ENCODE measurements at regions not wholly inside any gene's neighbourhood (a gene's known extent, or its start where the extent isn't known, plus 50 kb on each side); places are given as distances from the start of the nearest gene placed in this dataset.

DNA sequence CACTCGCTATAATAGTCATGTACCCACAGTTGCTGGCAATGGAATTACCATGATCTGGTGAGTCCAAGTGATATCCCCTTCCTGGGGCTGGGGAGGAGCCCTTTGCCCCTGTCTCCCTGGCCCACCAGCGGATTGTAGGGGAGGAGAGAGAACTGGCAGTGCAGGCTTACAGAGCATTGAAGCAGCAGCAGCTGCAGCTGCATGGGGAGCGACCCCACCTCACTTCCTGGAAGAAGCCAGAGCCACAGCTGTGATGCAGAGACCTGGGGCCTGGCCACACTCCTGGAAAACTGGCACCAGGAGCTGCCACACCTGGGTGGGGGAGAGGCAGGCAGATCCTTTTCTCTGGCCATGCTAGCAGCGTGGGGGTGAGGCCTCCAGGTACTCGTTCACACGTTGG lies 300.1 kb upstream of the PROK2 start:
- Histone ChIP-seq H3K9me3 (no peaks in the 10 kb centered on the region), H3K4me1 (peaks cover 0 to 12% of the 10 kb centered on the region in 2 donors), H3K27me3 (no peaks in the 10 kb centered on the region), H3K4me3 (no peak overlapping the region), H3K27ac (no peak overlapping the region), H3K36me3 (no peaks in the 10 kb centered on the region)
- TF ChIP-seq, protein P1, sequence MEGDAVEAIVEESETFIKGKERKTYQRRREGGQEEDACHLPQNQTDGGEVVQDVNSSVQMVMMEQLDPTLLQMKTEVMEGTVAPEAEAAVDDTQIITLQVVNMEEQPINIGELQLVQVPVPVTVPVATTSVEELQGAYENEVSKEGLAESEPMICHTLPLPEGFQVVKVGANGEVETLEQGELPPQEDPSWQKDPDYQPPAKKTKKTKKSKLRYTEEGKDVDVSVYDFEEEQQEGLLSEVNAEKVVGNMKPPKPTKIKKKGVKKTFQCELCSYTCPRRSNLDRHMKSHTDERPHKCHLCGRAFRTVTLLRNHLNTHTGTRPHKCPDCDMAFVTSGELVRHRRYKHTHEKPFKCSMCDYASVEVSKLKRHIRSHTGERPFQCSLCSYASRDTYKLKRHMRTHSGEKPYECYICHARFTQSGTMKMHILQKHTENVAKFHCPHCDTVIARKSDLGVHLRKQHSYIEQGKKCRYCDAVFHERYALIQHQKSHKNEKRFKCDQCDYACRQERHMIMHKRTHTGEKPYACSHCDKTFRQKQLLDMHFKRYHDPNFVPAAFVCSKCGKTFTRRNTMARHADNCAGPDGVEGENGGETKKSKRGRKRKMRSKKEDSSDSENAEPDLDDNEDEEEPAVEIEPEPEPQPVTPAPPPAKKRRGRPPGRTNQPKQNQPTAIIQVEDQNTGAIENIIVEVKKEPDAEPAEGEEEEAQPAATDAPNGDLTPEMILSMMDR (IDR thresholded peaks at IDR 0.05), result no peak
- TF ChIP-seq POLR2A (IDR thresholded peaks at IDR 0.05), result no peak
- no peak for DNase-seq
- intact Hi-C loops (cut with DNase I; ENCODE audit: low total_unique reads), result no loop called here

- no peaks in the 10 kb centered on the region for H3K9me3 ChIP-seq
- no peak for DNase-seq
- intact Hi-C loops (cut with DNase I; ENCODE audit: low total_unique reads), result no loop called here
- H3K4me3 ChIP-seq, result no peak overlapping the region
- peaks cover 0 to 12% of the 10 kb centered on the region in 2 donors for H3K4me1 ChIP-seq
- peak overlapping the region; percentile 34 to 57 for H3K27ac ChIP-seq
- H3K36me3 ChIP-seq, result no peaks in the 10 kb centered on the region
- TF ChIP-seq, protein P1 (IDR thresholded peaks at IDR 0.05), result no peak
- TF ChIP-seq POLR2A (IDR thresholded peaks at IDR 0.05), result no peak
- no peaks in the 10 kb centered on the region for H3K27me3 ChIP-seq
Observed at GRCh38 chr3:72082776-72083462, 298.0 kb upstream of the PROK2 start.

DNA sequence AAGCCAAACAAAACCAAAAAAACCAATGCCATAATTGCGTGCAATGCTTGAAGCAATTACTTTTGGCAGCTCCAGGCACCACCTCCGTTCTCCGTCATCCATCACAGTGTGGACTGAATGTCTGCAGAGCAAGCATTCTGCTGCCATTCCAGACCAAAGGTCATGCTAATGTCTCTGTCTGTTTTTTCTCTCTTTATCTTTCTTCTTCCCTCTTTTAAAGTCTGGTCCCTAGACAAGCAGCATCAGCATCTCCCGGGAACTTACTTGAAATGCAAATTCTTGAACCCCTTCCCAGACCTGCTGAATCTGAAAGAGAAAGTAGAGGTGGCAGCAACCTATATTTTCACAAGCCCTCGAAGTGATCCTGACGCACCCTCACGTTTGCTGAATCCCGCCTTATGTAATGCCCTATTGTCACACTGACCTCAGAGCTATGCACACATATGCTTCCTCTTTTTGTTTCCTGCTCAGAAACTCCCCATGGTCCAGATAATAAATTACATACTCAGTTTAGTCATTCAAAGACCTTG lies 297.3 kb upstream of the PROK2 start:
- Histone ChIP-seq H3K9me3 (no peaks in the 10 kb centered on the region), H3K36me3 (no peaks in the 10 kb centered on the region), H3K27ac (peak overlapping the region; percentile 34 to 57), H3K4me1 (peaks cover 0 to 12% of the 10 kb centered on the region in 2 donors), H3K27me3 (no peaks in the 10 kb centered on the region), H3K4me3 (no peak overlapping the region)
- intact Hi-C loops (cut with DNase I; ENCODE audit: low total_unique reads), result no loop called here
- TF ChIP-seq, protein P1 (IDR thresholded peaks at IDR 0.05), result no peak
- no peak for TF ChIP-seq POLR2A (IDR thresholded peaks at IDR 0.05)
- peak; percentile 66 to 67 for DNase-seq

GRCh38 chr3:72081471-72082185 lies 296.7 kb upstream of the PROK2 start:
- no peaks in the 10 kb centered on the region for H3K27me3 ChIP-seq

More at GRCh38 chr3:72081471-72082185, 296.7 kb upstream of the PROK2 start:
- Histone ChIP-seq H3K9me3 (no peaks in the 10 kb centered on the region), H3K36me3 (no peaks in the 10 kb centered on the region), H3K4me1 (peaks cover 0 to 7% of the 10 kb centered on the region in 2 donors), H3K27ac (peak overlapping the region; percentile 34 to 57), H3K4me3 (no peak overlapping the region)
- intact Hi-C loops (cut with DNase I; ENCODE audit: low total_unique reads), result no loop called here
- DNase-seq, result no peak
- TF ChIP-seq, protein P1 (IDR thresholded peaks at IDR 0.05), result no peak
- TF ChIP-seq POLR2A (IDR thresholded peaks at IDR 0.05), result no peak
